ENCODE measurements at regions not wholly inside any gene's neighbourhood (a gene's known extent, or its start where the extent isn't known, plus 50 kb on each side); places are given as distances from the start of the nearest gene placed in this dataset.

- WGBS (ENCODE audit: low lambda C conversion rate, missing lambda C conversion rate) = 90% methylated on average over 1 of the region's 1 CpG
- no peak overlapping the region for H3K27ac ChIP-seq
- H3K4me3 ChIP-seq = no peak overlapping the region
- DNase-seq (ENCODE audit: low spot score) = no peak
- H3K27me3 ChIP-seq = no peaks in the 10 kb centered on the region
- no peaks in the 10 kb centered on the region for H3K9me3 ChIP-seq (ENCODE audit: low read depth)
- peaks cover 14% of the 10 kb centered on the region for H3K4me1 ChIP-seq (ENCODE audit: insufficient read depth)
- no peaks in the 10 kb centered on the region for H3K9me2 ChIP-seq (replicated peaks; ENCODE audit: insufficient read depth)
- TF ChIP-seq EZH2 (IDR thresholded peaks at IDR 0.05; ENCODE audit: borderline replicate concordance) (no peak), EZH2phosphoT487 (IDR thresholded peaks at IDR 0.05; ENCODE audit: low read depth, severe bottlenecking, unreplicated experiment) (no peak), CTCF (IDR thresholded peaks at IDR 0.05; ENCODE audit: poor library complexity) (no peak)
- no peaks in the 10 kb centered on the region for H4K20me1 ChIP-seq (ENCODE audit: insufficient read depth, poor library complexity, severe bottlenecking)
- no peaks in the 10 kb centered on the region for H3K79me2 ChIP-seq
- no peak overlapping the region for H2AFZ ChIP-seq
- no peak overlapping the region for H3K4me2 ChIP-seq
- H3K36me3 ChIP-seq (replicated peaks; ENCODE audit: insufficient read depth, low read depth) = no peaks in the 10 kb centered on the region
Observed at GRCh38 chr13:40120288-40120687, 464.8 kb downstream of the COG6 start.

GRCh38 chr13:40120781-40121180 is 465.3 kb downstream of the COG6 start:
- Histone ChIP-seq H3K9me3 (ENCODE audit: low read depth) (no peaks in the 10 kb centered on the region), H3K4me3 (no peak overlapping the region), H2AFZ (no peak overlapping the region), H3K4me2 (no peak overlapping the region), H3K27me3 (no peaks in the 10 kb centered on the region), H4K20me1 (ENCODE audit: insufficient read depth, poor library complexity, severe bottlenecking) (no peaks in the 10 kb centered on the region), H3K4me1 (ENCODE audit: insufficient read depth) (peaks cover 9% of the 10 kb centered on the region), H3K36me3 (replicated peaks; ENCODE audit: insufficient read depth, low read depth) (no peaks in the 10 kb centered on the region), H3K9me2 (replicated peaks; ENCODE audit: insufficient read depth) (no peaks in the 10 kb centered on the region), H3K27ac (no peak overlapping the region), H3K79me2 (no peaks in the 10 kb centered on the region)
- 87% methylated on average over 3 of the region's 4 CpGs for WGBS (ENCODE audit: low lambda C conversion rate, missing lambda C conversion rate)
- TF ChIP-seq EZH2 (IDR thresholded peaks at IDR 0.05; ENCODE audit: borderline replicate concordance) (no peak), EZH2phosphoT487 (IDR thresholded peaks at IDR 0.05; ENCODE audit: low read depth, severe bottlenecking, unreplicated experiment) (no peak), CTCF (IDR thresholded peaks at IDR 0.05; ENCODE audit: poor library complexity) (no peak)
- DNase-seq (ENCODE audit: low spot score) = no peak

GRCh38 chr13:40121722-40122121 is 466.3 kb downstream of the COG6 start:
- Histone ChIP-seq H3K4me3 (no peak overlapping the region), H3K9me2 (replicated peaks; ENCODE audit: insufficient read depth) (no peaks in the 10 kb centered on the region), H3K27ac (no peak overlapping the region), H3K79me2 (no peaks in the 10 kb centered on the region), H3K27me3 (no peaks in the 10 kb centered on the region), H3K9me3 (ENCODE audit: low read depth) (no peaks in the 10 kb centered on the region), H2AFZ (no peak overlapping the region), H3K4me1 (ENCODE audit: insufficient read depth) (peaks cover 5% of the 10 kb centered on the region), H3K36me3 (replicated peaks; ENCODE audit: insufficient read depth, low read depth) (no peaks in the 10 kb centered on the region), H4K20me1 (ENCODE audit: insufficient read depth, poor library complexity, severe bottlenecking) (no peaks in the 10 kb centered on the region), H3K4me2 (no peak overlapping the region)
- no peak for TF ChIP-seq EZH2 (IDR thresholded peaks at IDR 0.05; ENCODE audit: borderline replicate concordance)
- no peak for TF ChIP-seq CTCF (IDR thresholded peaks at IDR 0.05; ENCODE audit: poor library complexity)
- TF ChIP-seq EZH2phosphoT487 (IDR thresholded peaks at IDR 0.05; ENCODE audit: low read depth, severe bottlenecking, unreplicated experiment) = no peak
- no peak for DNase-seq (ENCODE audit: low spot score)
- 69% methylated on average over 2 of the region's 2 CpGs for WGBS (ENCODE audit: low lambda C conversion rate, missing lambda C conversion rate)
